ENCODE measurements at regions not wholly inside any gene's neighbourhood (a gene's known extent, or its start where the extent isn't known, plus 50 kb on each side); places are given as distances from the start of the nearest gene placed in this dataset.

DNA sequence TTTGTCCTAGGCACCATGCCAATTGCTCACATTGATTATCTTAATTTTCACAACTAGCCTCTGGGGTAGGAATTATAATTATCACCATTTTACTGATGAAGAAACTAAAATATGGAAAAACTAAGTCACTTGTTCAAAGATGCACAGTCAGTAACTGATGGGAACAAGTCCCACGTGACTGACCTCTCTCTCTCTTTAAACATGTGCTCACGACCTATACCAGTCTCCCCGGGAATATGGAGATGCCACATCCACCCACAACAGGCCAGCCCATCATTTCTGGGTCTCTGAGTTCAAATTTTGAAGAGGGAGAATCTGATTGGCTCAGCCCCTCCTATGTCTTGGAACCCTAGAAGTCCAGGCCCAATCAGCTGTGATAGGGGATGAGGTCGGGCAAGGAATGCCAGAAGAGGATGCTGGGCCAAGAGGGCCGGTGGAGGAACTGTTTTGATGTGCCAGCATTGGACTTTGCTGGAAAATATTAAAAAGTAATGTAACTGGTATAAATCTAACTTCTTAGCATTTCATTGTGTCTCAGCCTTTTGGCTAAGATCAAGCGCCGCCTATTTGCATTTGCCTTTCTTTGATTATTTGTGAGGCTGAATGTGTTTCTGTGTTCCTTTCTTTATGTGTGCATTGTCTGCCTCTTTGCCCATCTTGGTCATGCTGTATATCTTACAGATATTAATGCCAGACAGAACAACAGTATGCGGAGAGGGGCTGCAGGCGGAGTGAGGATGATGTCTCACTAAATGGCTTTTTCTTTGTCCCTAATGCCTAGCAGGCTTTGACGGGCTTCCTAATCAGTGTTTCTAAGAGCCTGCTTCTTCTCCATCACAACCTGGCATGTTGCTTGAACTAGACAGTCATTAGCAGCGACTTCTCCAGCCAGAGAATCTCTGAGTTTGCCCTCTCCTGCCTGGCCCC, 126.6 kb downstream of the VEGFA start:
- H2BK120ac ChIP-seq (ENCODE audit: low read depth, low read length, poor library complexity, severe bottlenecking): no peak overlapping the region
- no peak for TF ChIP-seq CTCF (conservative IDR thresholded peaks at IDR 0.05)
- H3K4me1 Mint-ChIP-seq: peaks cover 7 to 19% of the 10 kb centered on the region in 2 experiments
- no peak overlapping the region for H3K4ac ChIP-seq (ENCODE audit: low read depth, low read length)
- peaks cover 18% of the 10 kb centered on the region for H3K27me3 Mint-ChIP-seq (ENCODE audit: low read depth)
- no peak overlapping the region for H2AFZ ChIP-seq (ENCODE audit: low read length)
- H2BK5ac ChIP-seq (ENCODE audit: insufficient read length, low read length): no peak overlapping the region
- peak overlapping the region in 1 of 3 experiments; percentile 45; a peak in 1 of 7 replicates for H3K27ac Mint-ChIP-seq
- no peaks in the 10 kb centered on the region for H3K4me1 ChIP-seq (ENCODE audit: insufficient read depth, low read length)
- H4K20me1 ChIP-seq (ENCODE audit: control insufficient read depth, insufficient read depth, insufficient read length): no peaks in the 10 kb centered on the region
- H4K91ac ChIP-seq (ENCODE audit: insufficient read length, low read depth, low read length): no peak overlapping the region
- no peak overlapping the region for H3K56ac ChIP-seq (ENCODE audit: insufficient read length, low read depth, low read length)
- H3K27ac ChIP-seq (ENCODE audit: insufficient read length, low read depth, low read length): no peak overlapping the region
- no peak overlapping the region for H3K18ac ChIP-seq (ENCODE audit: insufficient read length, low read depth, low read length)
- H3K4me2 ChIP-seq (ENCODE audit: insufficient read depth, insufficient read length, low read length): no peak overlapping the region
- no peak overlapping the region for H2BK12ac ChIP-seq (ENCODE audit: insufficient read length, low read depth, low read length)
- H4K5ac ChIP-seq (ENCODE audit: insufficient read length, low read depth, low read length): no peak overlapping the region
- no CpG with 5 or more reads among the region's 11 CpGs for WGBS (ENCODE audit: extremely low coverage, insufficient read length, low lambda C conversion rate)
- no peak overlapping the region for H2BK20ac ChIP-seq (ENCODE audit: low read depth, low read length, poor library complexity, severe bottlenecking)
- peaks cover 0 to 4% of the 10 kb centered on the region in 2 experiments; a peak in 2 of 5 replicates for H3K9me3 Mint-ChIP-seq
- no peaks in the 10 kb centered on the region for H3K36me3 Mint-ChIP-seq (ENCODE audit: insufficient read depth in 1 of 3, low read depth in 3 of 3)
- peaks cover 2% of the 10 kb centered on the region for H3K23me2 ChIP-seq (ENCODE audit: insufficient read length, low read depth, low read length, poor library complexity, severe bottlenecking)
- H3K79me1 ChIP-seq (ENCODE audit: insufficient read depth, low read depth, low read length, poor library complexity, severe bottlenecking): no peaks in the 10 kb centered on the region
- no peaks in the 10 kb centered on the region for H3K79me2 ChIP-seq (ENCODE audit: insufficient read depth, low read length)
- no peaks in the 10 kb centered on the region for H3K27me3 ChIP-seq (ENCODE audit: insufficient read depth, low read length)
- no peak overlapping the region for H2AK5ac ChIP-seq (ENCODE audit: insufficient read length, low read length)
- H3K9ac ChIP-seq (ENCODE audit: extremely low read depth, insufficient read length, low read length): no peak overlapping the region
- no peak overlapping the region for H4K8ac ChIP-seq (replicated peaks; ENCODE audit: insufficient read length, low read depth, low read length)
- no peaks in the 10 kb centered on the region for H3K9me3 ChIP-seq (ENCODE audit: control insufficient read depth, low read depth, low read length)
- H3K14ac ChIP-seq (ENCODE audit: insufficient read depth, low read length): no peak overlapping the region
- DNase-seq: no peak
- no peak overlapping the region for H3K23ac ChIP-seq (ENCODE audit: insufficient read length, low read depth, low read length)
- H2BK15ac ChIP-seq (ENCODE audit: low read depth, low read length): no peak overlapping the region
- H3T11ph ChIP-seq (ENCODE audit: low read length): no peak overlapping the region
- no peak overlapping the region for H3K4me3 Mint-ChIP-seq
